IMR-90 (cell line): ENCODE measurements at regions not wholly inside any gene's neighbourhood (a gene's known extent, or its start where the extent isn't known, plus 50 kb on each side); places are given as distances from the start of the nearest gene placed in this dataset.

Source experiments
- ATAC-seq: fragments of 200-7000 bp; cut with Tn5 transposase; 2 replicates; pipeline ENCODE4 v1.9.1; 2020; ENCODE audit warnings: low read depth, mild to moderate bottlenecking, moderate library complexity
- BruUV-seq: library from RNA; stranded (reverse); fragments of 400-500 nt; replicated peaks from 2 replicates; lab custom pipeline; 2021; lab: Mats Ljungman, UMichigan
- CTCF ChIA-PET: fragments of 300-600 bp; formaldehyde crosslinking; extraction: SDS; loops from one replicate; lab custom pipeline; 2021; ENCODE audit warnings: antibody characterized with exemption; lab: Yijun Ruan, JAX
- POLR2A ChIA-PET: fragments of 300-600 bp; sonication (Branson Sonifier 250); formaldehyde crosslinking; loops from one replicate; lab custom pipeline; 2022; ENCODE audit warnings: antibody characterized with exemption; ENCODE audit not compliant: unreplicated experiment; lab: Charles Lee
- DNase-seq: peaks from one replicate; pipeline ENCODE4 v3.0.0; 2013
- H2AFZ ChIP-seq: replicated peaks from 2 replicates; pipeline ENCODE3; 2013; ENCODE audit warnings: low read length, mild to moderate bottlenecking; ENCODE audit not compliant: poor library complexity
- H2AK5ac ChIP-seq: 2 replicates; pipeline ENCODE4 v1.6.1; 2013; ENCODE audit warnings: low read depth, low read length, inconsistent platforms
- H2AK9ac ChIP-seq: replicated peaks from 2 replicates; pipeline ENCODE3; 2013; ENCODE audit warnings: mild to moderate bottlenecking, low read depth, low read length, moderate library complexity; ENCODE audit not compliant: poor library complexity
- H2BK120ac ChIP-seq: 2 replicates; pipeline ENCODE4 v1.6.1; 2013; ENCODE audit warnings: low read depth, low read length, inconsistent platforms
- H2BK15ac ChIP-seq: 3 replicates; pipeline ENCODE4 v1.6.1; 2013; ENCODE audit warnings: low read depth, low read length, inconsistent platforms
- H2BK20ac ChIP-seq: 2 replicates; pipeline ENCODE4 v1.6.1; 2013; ENCODE audit warnings: low read depth, mild to moderate bottlenecking, inconsistent platforms, low read length, moderate library complexity
- H2BK5ac ChIP-seq: 2 replicates; pipeline ENCODE4 v1.6.1; 2013; ENCODE audit warnings: mild to moderate bottlenecking, low read depth, low read length, inconsistent platforms; ENCODE audit not compliant: poor library complexity, severe bottlenecking
- H3K14ac ChIP-seq: replicated peaks from 2 replicates; pipeline ENCODE4 v1.6.1; 2013; ENCODE audit warnings: low read depth, low read length, inconsistent platforms
- H3K18ac ChIP-seq: 2 replicates; pipeline ENCODE4 v1.6.1; 2013; ENCODE audit warnings: low read depth, low read length, control low read depth
- H3K23ac ChIP-seq: 2 replicates; pipeline ENCODE4 v1.6.1; 2013; ENCODE audit warnings: low read depth, low read length, inconsistent platforms
- H3K27ac ChIP-seq: 2 replicates; pipeline ENCODE4 v1.5.1; 2013; ENCODE audit warnings: mild to moderate bottlenecking, control low read depth, low read length; ENCODE audit not compliant: insufficient read depth
- H3K27me3 ChIP-seq: 2 replicates; pipeline ENCODE4 v1.6.1; 2013; ENCODE audit warnings: low read length; ENCODE audit not compliant: control insufficient read depth, insufficient read depth
- H3K36me3 ChIP-seq: 2 replicates; pipeline ENCODE4 v1.6.1; 2013; ENCODE audit warnings: low read length, mixed read lengths; ENCODE audit not compliant: control insufficient read depth, insufficient read depth
- H3K4ac ChIP-seq: 2 replicates; pipeline ENCODE4 v1.6.1; 2013; ENCODE audit warnings: low read depth, low read length, inconsistent platforms
- H3K4me1 ChIP-seq: 2 replicates; pipeline ENCODE4 v1.6.1; 2013; ENCODE audit warnings: low read length, mixed read lengths; ENCODE audit not compliant: control insufficient read depth, insufficient read depth
- H3K4me2 ChIP-seq: 2 replicates; pipeline ENCODE4 v1.6.1; 2013; ENCODE audit warnings: low read depth, mild to moderate bottlenecking, control low read depth, low read length, moderate library complexity
- H3K4me3 ChIP-seq: 2 replicates; pipeline ENCODE4 v1.5.1; 2013; ENCODE audit warnings: low read depth, mild to moderate bottlenecking, control low read depth, low read length, moderate library complexity; ENCODE audit not compliant: insufficient read depth
- H3K56ac ChIP-seq: 2 replicates; pipeline ENCODE4 v1.6.1; 2013; ENCODE audit warnings: low read length, inconsistent platforms; ENCODE audit not compliant: insufficient read depth; ENCODE audit errors: extremely low read depth
- H3K79me1 ChIP-seq, 2 experiments: 2 replicates each; pipeline ENCODE4 v1.6.1; 2013; ENCODE audit warnings: low read length in 2 of 2, inconsistent platforms in 1 of 2, low read depth in 1 of 2
- H3K9ac ChIP-seq: 2 replicates; pipeline ENCODE4 v1.6.1; 2013; ENCODE audit warnings: low read depth, low read length, control low read depth
- H3K9me1 ChIP-seq: 2 replicates; pipeline ENCODE4 v1.6.1; 2013; ENCODE audit warnings: low read length, inconsistent platforms; ENCODE audit not compliant: insufficient read depth
- H3K9me3 ChIP-seq: 2 replicates; pipeline ENCODE4 v1.6.1; 2013; ENCODE audit warnings: low read length; ENCODE audit not compliant: control insufficient read depth, insufficient read depth
- H4K20me1 ChIP-seq: 2 replicates; pipeline ENCODE4 v1.6.1; 2013; ENCODE audit warnings: low read length, inconsistent platforms; ENCODE audit not compliant: insufficient read depth
- H4K5ac ChIP-seq: 2 replicates; pipeline ENCODE4 v1.6.1; 2013; ENCODE audit warnings: mild to moderate bottlenecking, low read depth, low read length, control low read depth
- H4K8ac ChIP-seq, 2 experiments: 2 replicates each; pipeline ENCODE4 v1.6.1; 2013; ENCODE audit warnings: low read depth in 2 of 2, low read length in 2 of 2, control low read depth in 1 of 2, inconsistent platforms in 1 of 2
- H4K91ac ChIP-seq: 2 replicates; pipeline ENCODE4 v1.6.1; 2013; ENCODE audit warnings: low read depth, low read length, inconsistent platforms; ENCODE audit not compliant: insufficient read depth
- BHLHE40 ChIP-seq: fragments of 150-350 bp; IDR thresholded peaks from 2 replicates; pipeline ENCODE4 v1.6.1; 2016; ENCODE audit warnings: mild to moderate bottlenecking, low read depth, low read length
- CEBPB ChIP-seq: IDR thresholded peaks from 2 replicates; pipeline ENCODE4 v1.6.1; 2012; ENCODE audit warnings: low read depth, low read length, improper control_type of control experiment
- CHD1 ChIP-seq: IDR thresholded peaks from 2 replicates; pipeline ENCODE4 v1.6.1; 2012; ENCODE audit warnings: low read depth, low read length, improper control_type of control experiment
- FOS ChIP-seq: fragments of 150-350 bp; IDR thresholded peaks from 2 replicates; pipeline ENCODE4 v1.6.1; 2016; ENCODE audit warnings: low read depth, low read length
- MAFK ChIP-seq: IDR thresholded peaks from 2 replicates; pipeline ENCODE4 v1.6.1; 2012; ENCODE audit warnings: low read depth, low read length, improper control_type of control experiment
- MAZ ChIP-seq: IDR thresholded peaks from 2 replicates; pipeline ENCODE4 v1.6.1; 2012; ENCODE audit warnings: low read depth, mild to moderate bottlenecking, low read length, improper control_type of control experiment, moderate library complexity, borderline replicate concordance
- MXI1 ChIP-seq: IDR thresholded peaks from 2 replicates; pipeline ENCODE4 v1.6.1; 2012; ENCODE audit warnings: low read depth, mild to moderate bottlenecking, low read length, moderate library complexity, borderline replicate concordance
- NFE2L2 ChIP-seq: fragments of 150-350 bp; IDR thresholded peaks from 2 replicates; pipeline ENCODE4 v1.6.1; 2016; ENCODE audit warnings: low read depth, mild to moderate bottlenecking, low read length
- POLR2A ChIP-seq: IDR thresholded peaks from 2 replicates; pipeline ENCODE4 v1.6.1; 2012; ENCODE audit warnings: mild to moderate bottlenecking, low read depth, low read length
- RAD21 ChIP-seq: IDR thresholded peaks from 2 replicates; pipeline ENCODE4 v1.6.1; 2012; ENCODE audit warnings: low read length, improper control_type of control experiment
- RCOR1 ChIP-seq: IDR thresholded peaks from 2 replicates; pipeline ENCODE4 v1.6.1; 2012; ENCODE audit warnings: mild to moderate bottlenecking, low read length, improper control_type of control experiment; ENCODE audit not compliant: insufficient replicate concordance
- RFX5 ChIP-seq: IDR thresholded peaks from 2 replicates; pipeline ENCODE4 v1.8.0; 2012; ENCODE audit warnings: low read depth, mild to moderate bottlenecking, low read length, moderate library complexity
- SMC3 ChIP-seq: fragments of 150-350 bp; IDR thresholded peaks from 2 replicates; pipeline ENCODE4 v1.6.1; 2016; ENCODE audit warnings: low read depth, mild to moderate bottlenecking, antibody characterized with exemption, low read length, moderate library complexity
- WGBS, 2 experiments: methylation state at CpG; one replicate each; pipeline versions ENCODE4 v1.1.5 to v1.1.7; 2013; ENCODE audit warnings: missing lambda C conversion rate in 2 of 2; ENCODE audit not compliant: insufficient read length in 1 of 2; ENCODE audit errors: extremely low coverage in 2 of 2; 5-methylcytosine and 5-hydroxymethylcytosine counted together
- dilution Hi-C: fragments of 300-500 bp; cut with HindIII; formaldehyde crosslinking; loops from one replicate; pipeline ENCODE4 v1.14.3; 2018; ENCODE audit warnings: low sequenced_read_pairs; ENCODE audit not compliant: unreplicated experiment
- in situ Hi-C: fragments of 300-500 bp; cut with MboI; formaldehyde crosslinking; loops from 3 replicates; pipeline ENCODE4 v1.14.3; 2019; ENCODE audit warnings: low sequenced_read_pairs, inconsistent platforms, mixed read lengths
- intact Hi-C: fragments of 100-400 bp; cut with micrococcal nuclease; formaldehyde crosslinking; loops from 2 replicates; pipeline ENCODE4 v1.10.0; 2022
- TF ChIP-seq, protein P1 (sequence below): conservative IDR thresholded peaks from 2 replicates; pipeline ENCODE4 v1.5.1; 2012; ENCODE audit warnings: mild to moderate bottlenecking, low read depth, low read length, improper control_type of control experiment
- TF ChIP-seq, protein P2 (sequence below): fragments of 150-350 bp; IDR thresholded peaks from 2 replicates; pipeline ENCODE4 v1.6.1; 2017; ENCODE audit warnings: mild to moderate bottlenecking, antibody characterized with exemption, low read length, low read depth
- TF ChIP-seq, protein P3 (sequence below): fragments of 150-350 bp; IDR thresholded peaks from 2 replicates; pipeline ENCODE4 v1.6.1; 2016; ENCODE audit warnings: low read depth, mild to moderate bottlenecking, low read length, moderate library complexity, borderline replicate concordance

DNA sequence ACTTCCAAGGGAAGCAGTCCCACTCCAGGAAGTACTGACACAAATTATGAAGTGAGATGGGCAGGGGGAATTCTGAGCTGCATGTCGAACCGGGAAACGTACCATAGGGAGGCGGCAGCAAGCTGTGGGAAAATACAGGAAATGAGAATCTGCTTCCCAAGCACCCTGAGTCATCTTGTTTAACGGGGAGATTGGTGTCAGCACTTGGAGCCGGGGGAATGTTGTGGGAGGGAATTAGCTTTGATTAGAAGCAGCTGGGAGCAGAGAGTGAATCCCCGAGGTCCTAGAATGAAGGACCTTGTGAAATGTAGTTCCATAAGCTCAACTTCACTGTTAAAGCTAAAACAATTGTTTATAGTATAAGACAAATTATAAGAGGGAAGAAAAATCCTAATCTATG, 141.4 kb upstream of the PRKCQ start:
- BruUV-seq: no TSS peak
- H3K36me3 ChIP-seq: no peaks in the 10 kb centered on the region
- H2AK9ac ChIP-seq: peak overlapping the region; percentile 88
- peak overlapping the region; percentile 98 for H3K23ac ChIP-seq
- H3K4me3 ChIP-seq: no peak overlapping the region
- dilution Hi-C loops: no loop called here
- intact Hi-C loops: loop anchor here (2.0 kb wide), 1 partner anchor 49 kb away; no protein-coding TSS in a partner anchor
- peak overlapping the region; percentile 95 for H3K14ac ChIP-seq
- H3K4me1 ChIP-seq: peaks cover 12% of the 10 kb centered on the region
- peak overlapping the region; percentile 76 for H3K56ac ChIP-seq
- POLR2A ChIA-PET: no interaction called here
- H3K4ac ChIP-seq: peak overlapping the region; percentile 99
- peak overlapping the region; percentile 99 for H2BK20ac ChIP-seq
- TF ChIP-seq POLR2A: no peak; the same call in 1 of the 2 replicates
- peak; percentile 52 for TF ChIP-seq SMC3
- peak; percentile 73 for TF ChIP-seq RCOR1
- TF ChIP-seq MXI1: no peak
- TF ChIP-seq, protein P1, sequence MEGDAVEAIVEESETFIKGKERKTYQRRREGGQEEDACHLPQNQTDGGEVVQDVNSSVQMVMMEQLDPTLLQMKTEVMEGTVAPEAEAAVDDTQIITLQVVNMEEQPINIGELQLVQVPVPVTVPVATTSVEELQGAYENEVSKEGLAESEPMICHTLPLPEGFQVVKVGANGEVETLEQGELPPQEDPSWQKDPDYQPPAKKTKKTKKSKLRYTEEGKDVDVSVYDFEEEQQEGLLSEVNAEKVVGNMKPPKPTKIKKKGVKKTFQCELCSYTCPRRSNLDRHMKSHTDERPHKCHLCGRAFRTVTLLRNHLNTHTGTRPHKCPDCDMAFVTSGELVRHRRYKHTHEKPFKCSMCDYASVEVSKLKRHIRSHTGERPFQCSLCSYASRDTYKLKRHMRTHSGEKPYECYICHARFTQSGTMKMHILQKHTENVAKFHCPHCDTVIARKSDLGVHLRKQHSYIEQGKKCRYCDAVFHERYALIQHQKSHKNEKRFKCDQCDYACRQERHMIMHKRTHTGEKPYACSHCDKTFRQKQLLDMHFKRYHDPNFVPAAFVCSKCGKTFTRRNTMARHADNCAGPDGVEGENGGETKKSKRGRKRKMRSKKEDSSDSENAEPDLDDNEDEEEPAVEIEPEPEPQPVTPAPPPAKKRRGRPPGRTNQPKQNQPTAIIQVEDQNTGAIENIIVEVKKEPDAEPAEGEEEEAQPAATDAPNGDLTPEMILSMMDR: peak; percentile 64
- TF ChIP-seq RFX5: no peak
- peak; percentile 34; the same call in 1 of the 2 replicates for TF ChIP-seq MAZ
- TF ChIP-seq RAD21: peak; percentile 79
- TF ChIP-seq MAFK: peak; percentile 80
- no peak; the same call in 1 of the 2 replicates for TF ChIP-seq CEBPB
- TF ChIP-seq FOS: peak; percentile 88
- TF ChIP-seq BHLHE40: peak; percentile 87
- no peak for TF ChIP-seq CHD1
- TF ChIP-seq, protein P2, sequence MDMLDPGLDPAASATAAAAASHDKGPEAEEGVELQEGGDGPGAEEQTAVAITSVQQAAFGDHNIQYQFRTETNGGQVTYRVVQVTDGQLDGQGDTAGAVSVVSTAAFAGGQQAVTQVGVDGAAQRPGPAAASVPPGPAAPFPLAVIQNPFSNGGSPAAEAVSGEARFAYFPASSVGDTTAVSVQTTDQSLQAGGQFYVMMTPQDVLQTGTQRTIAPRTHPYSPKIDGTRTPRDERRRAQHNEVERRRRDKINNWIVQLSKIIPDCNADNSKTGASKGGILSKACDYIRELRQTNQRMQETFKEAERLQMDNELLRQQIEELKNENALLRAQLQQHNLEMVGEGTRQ: no peak
- peak; percentile 71; the same call in 1 of the 2 replicates for TF ChIP-seq NFE2L2
- TF ChIP-seq, protein P3, sequence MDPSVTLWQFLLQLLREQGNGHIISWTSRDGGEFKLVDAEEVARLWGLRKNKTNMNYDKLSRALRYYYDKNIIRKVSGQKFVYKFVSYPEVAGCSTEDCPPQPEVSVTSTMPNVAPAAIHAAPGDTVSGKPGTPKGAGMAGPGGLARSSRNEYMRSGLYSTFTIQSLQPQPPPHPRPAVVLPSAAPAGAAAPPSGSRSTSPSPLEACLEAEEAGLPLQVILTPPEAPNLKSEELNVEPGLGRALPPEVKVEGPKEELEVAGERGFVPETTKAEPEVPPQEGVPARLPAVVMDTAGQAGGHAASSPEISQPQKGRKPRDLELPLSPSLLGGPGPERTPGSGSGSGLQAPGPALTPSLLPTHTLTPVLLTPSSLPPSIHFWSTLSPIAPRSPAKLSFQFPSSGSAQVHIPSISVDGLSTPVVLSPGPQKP: no peak
- ATAC-seq: peak; percentile 72
- peak overlapping the region; percentile 99 for H4K91ac ChIP-seq
- peak; percentile 99 for DNase-seq
- H4K8ac ChIP-seq: peak overlapping the region; percentile 80 to 98
- peak overlapping the region; percentile 95 for H3K18ac ChIP-seq
- H2BK120ac ChIP-seq: peak overlapping the region; percentile 100
- peak overlapping the region; percentile 97 for H2AK5ac ChIP-seq
- in situ Hi-C loops: no loop called here
- H3K4me2 ChIP-seq: peak overlapping the region; percentile 58
- H3K79me1 ChIP-seq: no peaks in the 10 kb centered on the region
- no peaks in the 10 kb centered on the region for H3K27me3 ChIP-seq
- H2BK5ac ChIP-seq: peak overlapping the region; percentile 89
- no peaks in the 10 kb centered on the region for H4K20me1 ChIP-seq
- 0% methylated on average over 2 of the region's 7 CpGs; no CpG with 5 or more reads in 1 of the 2 experiments for WGBS, 2 experiments
- peak overlapping the region; percentile 7; the same call in 1 of the 2 replicates for H3K9ac ChIP-seq
- H2BK15ac ChIP-seq: peak overlapping the region; percentile 98; the same call in 2 of the 3 replicates
- H4K5ac ChIP-seq: peak overlapping the region; percentile 74
- CTCF ChIA-PET: interaction anchor here (0.6 to 1.4 kb wide), 6 partner anchors 11 to 632 kb away, joined by 3 to 7 read pairs (median 3); no protein-coding TSS in a partner anchor
- peaks cover 13% of the 10 kb centered on the region for H3K9me1 ChIP-seq
- H2AFZ ChIP-seq: peak overlapping the region; percentile 93
- H3K9me3 ChIP-seq: no peaks in the 10 kb centered on the region
- peak overlapping the region; percentile 73 for H3K27ac ChIP-seq
